ENCODE measurements at regions not wholly inside any gene's neighbourhood (a gene's known extent, or its start where the extent isn't known, plus 50 kb on each side); places are given as distances from the start of the nearest gene placed in this dataset.

DNA sequence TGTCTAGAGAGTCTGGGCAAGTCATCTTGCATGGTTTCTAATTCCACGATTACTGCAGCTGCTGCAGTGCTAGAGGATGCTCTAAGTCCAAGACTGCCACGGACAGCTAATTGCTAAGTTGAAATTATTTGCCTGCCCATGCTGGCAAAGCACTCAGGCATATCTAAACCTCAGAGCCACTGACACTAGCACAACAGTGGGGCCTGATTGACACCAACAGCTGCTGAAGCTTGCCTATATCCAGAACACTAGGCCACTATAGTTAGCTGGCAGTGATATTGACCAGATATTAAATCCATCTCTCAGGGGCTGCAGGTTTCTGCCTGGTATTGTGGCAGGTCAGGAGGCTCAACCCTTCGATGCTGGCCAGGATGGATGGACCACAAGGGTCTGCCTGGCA lies 103.9 kb downstream of the DCAF12L1 start:
- CTCF ChIA-PET (ENCODE audit: low intra/inter-chr PET ratio, low total read pairs): no interaction called here
- no peak for FAIRE-seq

More for the DNA sequence above, 103.9 kb downstream of the DCAF12L1 start:
- TF ChIP-seq ZBTB42 (CRISPR knock-in tag; IDR thresholded peaks at IDR 0.05) (no peak), SMARCE1 (IDR thresholded peaks at IDR 0.05; ENCODE audit: borderline replicate concordance) (no peak), PRMT3 (CRISPR knock-in tag; IDR thresholded peaks at IDR 0.05; ENCODE audit: borderline replicate concordance, low read depth) (no peak), GATAD1 (CRISPR knock-in tag; IDR thresholded peaks at IDR 0.05) (no peak), ZFP90 (CRISPR knock-in tag; IDR thresholded peaks at IDR 0.05; ENCODE audit: borderline replicate concordance) (no peak), ELF3 (CRISPR knock-in tag; IDR thresholded peaks at IDR 0.05) (no peak)
- TF ChIP-seq, protein P1, sequence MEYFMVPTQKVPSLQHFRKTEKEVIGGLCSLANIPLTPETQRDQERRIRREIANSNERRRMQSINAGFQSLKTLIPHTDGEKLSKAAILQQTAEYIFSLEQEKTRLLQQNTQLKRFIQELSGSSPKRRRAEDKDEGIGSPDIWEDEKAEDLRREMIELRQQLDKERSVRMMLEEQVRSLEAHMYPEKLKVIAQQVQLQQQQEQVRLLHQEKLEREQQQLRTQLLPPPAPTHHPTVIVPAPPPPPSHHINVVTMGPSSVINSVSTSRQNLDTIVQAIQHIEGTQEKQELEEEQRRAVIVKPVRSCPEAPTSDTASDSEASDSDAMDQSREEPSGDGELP (IDR thresholded peaks at IDR 0.05; ENCODE audit: borderline replicate concordance, low read depth): no peak
- Histone ChIP-seq H3K9ac (ENCODE audit: insufficient read depth, low read depth, low read length) (no peak overlapping the region), H3K27me3 (ENCODE audit: control insufficient read depth in 1 of 2, insufficient read depth in 2 of 2, low read length in 2 of 2) (no peaks in the 10 kb centered on the region), H3K4me3 (replicated peaks in 1 of 3; ENCODE audit: insufficient read depth in 1 of 3, low read depth in 2 of 3, low read length in 3 of 3) (no peak overlapping the region), H3K79me2 (ENCODE audit: insufficient read depth, low read length) (no peaks in the 10 kb centered on the region), H3K9me3 (ENCODE audit: low read length) (peaks cover 8% of the 10 kb centered on the region), H3K27ac (ENCODE audit: extremely low read length, insufficient read depth, low read length) (no peak overlapping the region), H3K4me1 (ENCODE audit: insufficient read depth, low read length) (no peaks in the 10 kb centered on the region), H3K36me3 (replicated peaks in 1 of 2; ENCODE audit: control insufficient read depth in 1 of 2, insufficient read depth in 2 of 2, low read length in 2 of 2) (no peaks in the 10 kb centered on the region), H3K4me2 (ENCODE audit: low read depth, low read length) (no peak overlapping the region), H2AFZ (ENCODE audit: low read length) (no peak overlapping the region), H4K20me1 (ENCODE audit: insufficient read depth, low read length) (no peaks in the 10 kb centered on the region)
- in situ Hi-C loops (cut with HindIII; ENCODE audit: extremely low pct_ligation_motif_present, low pct_unique_long_range_greater_than_20kb): no loop called here
- 52% methylated on average over 2 of the region's 3 CpGs for WGBS (ENCODE audit: low lambda C conversion rate)
- POLR2A ChIA-PET: no interaction called here
- DNase-seq (ENCODE audit: low spot score) (no peak), ATAC-seq (no peak)
- no TSS peak for BruUV-seq (replicated peaks)
- intact Hi-C loops (cut with micrococcal nuclease; ENCODE audit: unreplicated experiment): no loop called here

Small RNA genes lying in the stretch of these regions (small RNA-seq; reads per million reads assigned to genes)
- 0 reads per million in 3 experiments for gene MTND4LP1 (ENCODE audit: insufficient read depth in 2 of 3, insufficient read length in 3 of 3, low read depth in 2 of 3, low replicate concordance in 1 of 3)

Data from HepG2 (cell line).